CD4-positive, alpha-beta T cell treated with Interleukin-4 for 1 hour (primary cell): ENCODE measurements at regions not wholly inside any gene's neighbourhood (a gene's known extent, or its start where the extent isn't known, plus 50 kb on each side); places are given as distances from the start of the nearest gene placed in this dataset.
"Not testable (repeated sequence)": the region's sequence is repeated elsewhere in the genome, so short reads cannot be mapped to it uniquely, and the experiment has no call there.

Experiments
- DNase-seq, 2 donors: peaks; one replicate each; pipeline ENCODE4 v3.0.0-alpha.2; 2020 to 2022

DNA sequence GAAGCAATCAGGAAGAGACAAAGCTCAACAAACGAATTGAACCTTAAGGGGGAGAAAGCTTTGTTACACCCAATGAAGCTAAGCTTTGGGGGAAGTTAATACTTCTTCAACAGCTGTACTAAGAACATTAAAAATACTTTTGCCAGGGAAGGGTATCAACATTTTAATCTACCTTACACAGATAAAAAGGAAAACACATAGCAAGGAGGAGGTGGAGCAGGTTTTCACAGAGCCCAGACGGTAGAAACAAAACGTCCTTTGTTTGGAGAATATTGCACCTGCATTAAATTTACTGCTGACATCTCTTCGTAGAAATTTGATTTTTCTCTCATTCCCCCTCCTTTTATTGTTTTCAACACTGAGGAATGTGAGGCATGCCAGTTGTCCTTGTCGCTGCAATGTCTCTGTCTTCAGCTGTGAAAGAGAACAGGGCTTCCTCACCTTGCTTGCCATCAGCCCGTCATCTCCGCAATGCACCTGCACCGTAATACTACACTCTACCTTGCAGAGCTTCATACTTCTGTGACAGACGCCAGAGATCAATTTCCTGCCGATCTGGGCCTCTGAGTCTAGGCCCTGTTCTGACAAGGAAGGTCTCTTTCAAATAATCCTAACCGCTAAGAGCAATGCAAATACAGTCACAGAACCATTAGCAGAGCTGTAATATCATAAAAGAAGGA is 270.8 kb downstream of the SPRY2 start:
- DNase-seq: no peak

DNA sequence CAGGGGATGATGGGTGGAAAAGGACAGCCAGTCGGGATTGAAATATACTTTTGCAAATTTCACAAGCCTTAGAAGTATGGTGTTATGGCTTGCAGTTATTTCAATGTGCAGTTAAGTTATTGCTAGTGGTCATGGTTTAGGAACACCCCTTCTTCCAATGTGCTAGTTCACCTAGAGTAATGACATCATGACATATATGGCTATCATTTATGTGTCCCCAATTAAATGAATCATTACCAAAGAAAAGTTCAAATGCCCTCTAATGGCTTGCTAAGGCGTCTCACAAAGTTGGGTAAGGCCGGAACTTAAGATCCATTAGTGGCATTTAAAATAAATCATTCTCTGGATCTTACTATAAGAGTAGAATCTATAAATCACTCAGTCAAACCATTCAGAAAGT is 271.6 kb downstream of the SPRY2 start:
- DNase-seq: no peak

DNA sequence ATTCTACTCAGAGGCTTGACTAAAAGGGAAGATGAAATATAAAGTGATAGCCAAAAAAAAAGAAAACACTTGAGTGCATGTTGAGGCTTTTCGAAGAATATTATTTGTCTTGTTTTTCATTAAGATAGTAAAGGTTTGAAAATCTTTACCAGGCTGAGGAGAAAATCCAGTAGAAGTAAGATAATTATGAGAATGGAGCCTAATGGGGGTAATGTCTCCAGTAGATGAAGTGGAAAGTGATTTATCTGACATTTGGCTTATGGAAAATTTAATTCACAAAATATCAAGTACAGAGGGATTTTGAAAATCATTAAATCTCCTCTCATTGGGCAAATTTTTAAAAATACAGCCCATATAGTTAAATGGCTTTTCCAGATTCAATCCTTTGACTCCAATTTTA is 274.9 kb downstream of the SPRY2 start:
- no peak for DNase-seq

DNA sequence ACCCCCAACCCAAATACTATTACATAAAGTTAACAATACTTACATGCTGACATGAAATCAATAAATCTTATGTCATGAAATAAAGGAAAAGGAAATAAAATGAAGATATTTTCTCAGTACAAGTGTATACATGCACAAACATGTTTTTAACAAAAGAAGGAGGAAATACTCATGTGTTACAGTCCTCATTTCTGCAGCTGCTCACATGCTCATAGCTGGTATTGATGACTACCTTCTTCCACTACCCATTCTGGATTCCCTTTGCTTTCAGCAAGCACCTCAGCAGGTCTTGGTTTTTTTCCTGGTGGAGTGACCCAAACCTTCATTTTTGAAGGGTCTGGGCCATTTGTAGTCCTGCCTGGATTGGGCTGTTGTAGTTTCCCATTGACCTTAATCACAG is 278.5 kb downstream of the SPRY2 start:
- DNase-seq: not testable (repeated sequence)

DNA sequence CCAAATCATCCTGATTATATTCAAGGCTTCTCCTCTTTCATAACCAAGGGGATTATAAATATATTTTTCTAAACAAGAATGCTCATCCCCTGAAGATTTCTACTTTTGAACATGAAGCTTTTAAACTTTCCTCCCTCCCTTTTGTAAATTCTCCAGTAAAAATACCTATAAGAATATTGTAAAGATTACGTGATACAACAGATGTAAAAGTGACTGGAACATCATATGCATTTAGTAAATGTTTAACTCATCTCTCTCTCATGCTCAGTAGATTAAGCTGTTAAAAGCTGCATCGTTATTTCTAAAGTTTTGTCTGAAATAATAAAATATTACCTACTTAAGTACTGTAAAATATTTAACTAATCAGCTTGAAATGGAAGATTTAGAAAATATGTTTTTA is 281.1 kb downstream of the SPRY2 start:
- no peak for DNase-seq

DNA sequence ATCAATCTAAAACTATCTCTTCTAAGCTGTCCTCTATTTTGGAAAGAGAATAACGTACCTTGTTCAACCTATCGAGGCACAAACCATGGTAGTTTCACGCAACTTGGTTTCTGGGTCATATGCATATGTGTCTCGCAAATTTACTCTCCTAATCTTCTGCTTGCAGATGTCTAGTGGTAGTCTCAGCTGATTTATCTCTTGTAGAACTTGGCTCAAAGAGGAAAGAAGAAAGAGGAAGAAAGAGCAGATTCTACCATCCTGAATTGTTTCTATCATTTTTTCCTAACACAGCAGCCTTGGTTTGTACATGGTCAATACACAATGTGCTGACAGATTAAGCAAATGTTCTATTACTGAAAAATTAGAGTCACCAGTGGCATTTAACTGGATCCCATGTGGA is 282.3 kb downstream of the SPRY2 start:
- DNase-seq: no peak

DNA sequence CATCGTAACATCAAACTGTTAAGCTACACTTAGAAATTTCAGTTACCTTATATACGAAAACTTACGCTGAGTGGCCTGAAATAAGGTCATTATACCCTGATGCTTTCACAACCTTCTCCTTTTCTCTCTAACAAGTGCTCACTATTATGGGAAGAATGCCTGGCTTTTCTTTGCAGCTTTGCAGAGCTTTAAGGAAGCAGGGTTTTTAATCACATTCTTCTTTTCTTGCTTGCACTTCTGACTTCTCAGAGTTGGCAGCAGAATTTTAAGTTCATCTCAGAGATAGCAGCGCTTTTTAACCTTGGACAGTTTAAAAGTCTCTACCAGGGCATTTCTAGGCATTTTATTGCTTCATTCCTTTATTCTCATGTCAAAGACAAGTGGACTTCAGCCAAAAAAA is 285.1 kb downstream of the SPRY2 start:
- no peak for DNase-seq

DNA sequence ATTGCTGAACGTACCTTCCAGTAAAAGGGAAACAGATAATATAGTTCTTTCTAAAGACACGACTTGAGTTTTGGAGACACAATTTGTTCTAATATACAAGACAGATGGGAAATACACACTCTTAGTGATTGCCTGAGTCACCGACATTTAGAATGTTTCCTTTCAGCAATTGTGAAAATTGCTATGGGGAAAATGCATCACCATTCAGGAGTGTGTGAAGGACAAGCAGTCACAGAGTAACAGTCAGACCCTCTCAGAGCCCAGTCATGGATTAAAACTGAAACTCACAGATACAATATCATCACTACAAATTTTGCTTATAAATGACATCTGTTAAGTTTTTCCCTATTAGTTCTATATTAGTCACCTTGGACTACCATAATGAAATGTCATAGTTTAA is 286.1 kb downstream of the SPRY2 start:
- DNase-seq: no peak

DNA sequence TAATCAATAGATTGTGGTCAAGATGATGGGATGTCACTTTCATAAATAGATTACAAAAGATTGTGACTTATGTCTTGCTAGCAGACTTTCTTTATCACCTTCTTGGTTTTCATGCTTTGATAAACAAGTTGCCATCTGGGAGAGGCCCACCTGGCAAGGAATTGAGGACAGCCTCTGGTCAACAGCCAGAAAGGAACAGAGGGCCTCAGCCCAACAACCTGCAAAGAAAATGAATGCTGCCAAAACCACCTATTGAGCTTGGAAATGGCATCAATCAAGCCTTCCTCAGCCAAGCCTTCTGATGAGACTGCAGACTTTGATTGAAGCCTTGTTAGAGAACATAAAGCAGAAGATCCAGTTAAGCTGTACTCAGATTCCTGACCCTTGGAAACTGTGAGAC is 288.6 kb downstream of the SPRY2 start:
- DNase-seq: no peak

DNA sequence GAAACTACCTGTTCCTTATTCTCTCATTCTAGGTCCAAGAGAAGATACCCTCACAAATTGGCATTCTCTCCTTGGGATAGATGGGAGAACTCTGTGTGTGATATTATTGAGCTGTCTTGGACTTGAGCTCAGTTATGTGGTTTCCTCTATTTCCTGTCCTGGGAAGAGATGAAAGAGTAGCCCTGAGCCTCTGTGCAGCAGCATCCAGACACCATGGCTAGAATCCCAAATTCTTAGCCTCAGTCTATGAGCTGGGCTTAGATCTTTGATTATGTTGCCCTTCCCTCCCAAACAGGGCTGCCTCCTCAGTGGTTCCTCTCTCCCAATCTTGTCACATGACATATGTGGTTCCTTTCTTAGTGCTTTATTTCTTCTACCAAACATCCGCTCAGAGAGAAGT is 290.7 kb downstream of the SPRY2 start:
- DNase-seq: no peak

DNA sequence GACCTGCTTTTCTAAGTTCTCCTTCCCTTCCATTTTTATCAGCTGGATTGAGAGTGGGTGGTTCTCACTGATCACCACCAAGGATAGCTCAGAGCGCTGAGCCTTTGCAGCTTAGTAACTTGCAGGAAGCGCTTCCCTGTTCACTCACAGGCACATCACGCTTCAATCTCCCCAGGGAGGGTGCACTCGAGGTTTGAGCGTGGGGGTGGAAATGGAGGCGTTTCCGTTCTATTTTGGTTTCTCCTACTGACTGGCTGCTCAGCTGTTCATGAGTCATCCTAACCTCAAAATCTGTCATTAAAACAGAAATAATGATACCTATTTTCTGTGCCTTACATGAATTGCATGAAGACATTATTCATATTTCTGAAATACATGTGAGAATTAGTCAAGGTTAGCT is 292.1 kb downstream of the SPRY2 start:
- peak; percentile 34 to 75 for DNase-seq

DNA sequence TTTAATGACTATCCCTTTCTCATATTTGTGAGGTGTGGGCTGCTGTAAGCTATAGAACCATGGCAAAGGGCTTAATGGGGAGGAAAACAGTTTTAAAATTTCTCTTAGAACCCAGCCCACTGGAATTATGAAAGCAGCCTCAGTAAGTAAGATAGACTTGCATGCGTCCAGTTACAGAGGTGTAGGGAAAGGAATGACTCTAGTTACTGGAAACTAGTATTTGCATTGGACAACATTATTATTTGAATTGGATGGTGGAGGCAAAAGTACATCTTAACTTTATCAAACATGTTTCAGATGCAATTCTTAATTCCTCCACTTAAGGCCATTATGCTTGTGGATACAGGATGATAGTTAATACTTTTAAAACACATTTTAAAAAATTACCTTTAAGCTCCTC is 292.9 kb downstream of the SPRY2 start:
- no peak for DNase-seq

DNA sequence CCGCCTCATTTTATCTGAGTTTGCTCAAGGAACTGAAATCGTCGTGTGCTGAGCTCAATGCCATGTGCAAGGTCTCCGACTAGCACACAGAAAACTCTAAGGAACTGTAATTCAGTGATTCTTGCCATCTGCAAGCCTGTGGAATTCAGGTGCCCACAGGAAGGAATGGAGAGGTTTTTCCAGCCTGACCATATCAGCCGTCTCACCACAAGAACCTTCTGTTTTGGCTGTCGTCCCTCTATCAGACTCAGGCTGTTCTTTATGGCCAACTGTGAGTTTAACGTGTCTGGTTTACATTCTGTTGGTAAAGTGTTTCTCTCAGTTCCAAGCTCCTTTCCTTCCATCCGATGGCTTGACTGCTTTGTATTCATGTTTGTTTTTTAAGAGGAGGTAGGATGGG is 293.5 kb downstream of the SPRY2 start:
- DNase-seq: no peak

DNA sequence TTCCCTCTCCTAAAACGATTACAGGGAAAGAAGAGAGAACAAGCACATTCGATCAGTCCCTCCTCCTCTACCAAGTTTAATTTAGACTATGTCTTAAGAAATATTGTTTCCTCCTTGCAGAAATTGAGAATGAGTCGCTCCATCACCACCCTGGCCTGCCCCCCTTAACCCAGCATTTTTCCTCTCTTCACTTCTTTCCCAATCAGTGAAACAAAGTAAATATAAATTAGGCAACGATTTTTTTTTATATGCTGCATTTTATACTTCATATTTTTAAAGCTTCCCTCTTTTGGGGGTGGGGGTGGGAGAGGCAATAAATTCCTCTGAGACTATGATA is 300.0 kb downstream of the SPRY2 start:
- no peak for DNase-seq

DNA sequence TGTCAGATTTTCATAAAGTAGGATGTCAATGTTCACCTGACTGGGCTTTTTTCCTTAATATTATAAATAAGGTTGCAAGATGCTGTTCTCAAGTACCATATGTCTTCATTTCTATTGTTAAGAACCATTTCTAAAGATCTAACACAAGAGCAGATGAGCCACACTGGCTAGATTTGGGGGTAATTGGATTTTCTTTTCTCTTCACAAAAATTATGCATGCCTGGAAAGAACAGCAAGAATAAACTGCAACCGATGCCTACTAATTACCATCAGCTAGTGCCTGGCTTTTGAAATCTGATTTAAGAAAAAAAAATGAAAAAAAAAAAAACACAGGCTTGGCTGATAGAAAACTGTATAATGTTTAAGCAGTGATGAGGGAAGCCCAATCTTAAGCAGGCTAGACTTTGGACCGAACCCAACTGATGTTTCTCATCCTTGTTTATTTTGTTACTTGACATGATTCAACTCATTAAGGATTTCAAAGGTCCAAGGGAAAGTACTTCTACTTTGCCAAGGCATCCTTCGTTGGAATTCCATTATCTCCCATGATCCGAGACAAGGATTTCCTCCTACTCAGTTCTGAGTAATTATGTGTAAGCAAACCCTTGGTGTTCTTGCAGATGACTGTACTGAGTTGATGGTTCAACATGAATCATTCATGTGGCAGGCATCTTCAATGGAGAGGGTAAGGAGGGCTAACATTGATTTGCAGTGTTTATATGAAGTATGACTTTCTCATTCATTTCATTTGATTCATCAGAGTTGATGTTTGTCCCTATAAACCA is 300.5 kb downstream of the SPRY2 start:
- DNase-seq: no peak

DNA sequence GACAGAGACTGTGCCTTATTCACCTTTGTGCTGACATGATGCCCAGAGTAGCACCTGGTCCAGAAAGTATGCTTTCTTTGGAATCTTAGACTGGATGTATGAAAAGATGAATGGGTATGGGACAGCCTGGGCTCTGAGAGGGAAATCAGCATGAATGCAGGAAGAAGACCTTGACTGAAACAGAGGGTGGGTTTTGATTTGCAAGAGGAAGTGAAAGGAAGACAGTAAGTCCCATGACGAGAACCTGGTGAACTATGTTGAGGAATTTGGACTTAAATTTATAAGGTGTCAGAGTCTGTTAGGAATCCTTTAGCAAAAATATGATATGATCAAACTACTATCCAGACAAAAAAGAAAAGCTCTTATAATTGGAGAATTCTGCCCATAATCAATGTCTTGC is 301.9 kb downstream of the SPRY2 start:
- no peak for DNase-seq

DNA sequence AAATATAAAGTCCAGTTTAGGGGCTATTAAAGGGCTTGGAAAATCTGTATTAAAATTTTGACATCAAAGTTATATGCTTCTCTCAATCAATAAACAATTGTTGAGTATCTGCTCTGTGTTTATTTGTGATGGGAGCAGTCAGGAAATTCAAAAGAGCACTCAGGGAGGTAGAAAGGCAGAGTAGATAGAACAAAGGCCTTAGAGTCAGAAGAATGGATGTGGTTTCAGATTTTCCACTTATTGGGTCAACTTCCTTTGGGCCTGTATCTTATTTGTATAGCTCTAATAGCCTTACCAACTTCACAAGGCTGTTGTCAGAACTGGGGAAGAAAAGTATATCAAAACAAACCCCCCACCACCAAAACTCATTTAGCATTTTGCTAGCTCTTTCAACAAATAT is 302.6 kb downstream of the SPRY2 start:
- no peak for DNase-seq

DNA sequence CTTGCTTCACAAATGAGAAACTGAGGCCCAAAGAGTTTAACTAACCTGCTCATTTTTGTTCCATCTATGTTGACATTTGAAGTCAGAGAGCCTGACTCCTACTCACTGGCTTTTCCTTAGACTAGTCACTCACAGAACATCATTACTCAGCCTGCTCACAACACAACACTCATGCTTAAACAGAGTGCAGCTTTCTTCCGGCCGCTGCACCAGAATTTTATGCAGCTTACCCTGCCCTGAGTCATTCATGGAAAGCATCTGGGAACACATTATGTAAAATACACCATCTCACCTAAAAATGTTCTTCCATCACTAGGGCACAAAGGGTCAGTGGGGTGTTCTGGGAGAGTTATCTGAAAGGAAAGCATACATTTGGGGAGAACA is 303.4 kb downstream of the SPRY2 start:
- no peak for DNase-seq

DNA sequence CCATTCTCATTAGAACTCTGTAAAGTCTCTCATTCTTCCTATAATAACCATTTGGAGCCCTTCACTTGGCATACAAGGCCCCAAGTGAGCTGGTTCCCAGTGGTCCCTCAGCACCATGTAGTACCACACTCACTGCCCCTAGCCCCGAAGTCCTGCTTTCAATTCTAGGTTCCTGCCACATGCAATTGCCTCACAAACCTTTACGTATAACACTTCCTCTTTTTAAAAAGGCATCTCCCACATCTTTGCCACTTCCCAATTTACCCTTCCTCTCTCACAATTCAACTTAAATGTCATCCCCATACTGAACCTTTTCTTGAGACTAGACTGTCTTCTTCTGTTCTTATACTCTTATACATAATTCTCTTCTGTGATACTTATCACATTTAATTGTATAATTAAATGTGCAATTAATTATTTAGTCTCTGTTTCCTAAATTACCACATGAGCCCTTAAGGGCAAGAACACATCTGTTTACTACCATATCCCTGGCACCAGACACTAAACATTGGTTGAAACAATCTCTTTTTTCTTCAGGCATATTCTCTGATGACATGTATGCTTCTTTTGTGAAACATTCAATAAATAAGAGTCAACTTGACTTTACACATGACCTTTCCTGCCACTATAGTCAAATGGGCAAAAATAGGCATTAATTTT is 304.0 kb downstream of the SPRY2 start:
- peak; percentile 3 to 43 for DNase-seq

DNA sequence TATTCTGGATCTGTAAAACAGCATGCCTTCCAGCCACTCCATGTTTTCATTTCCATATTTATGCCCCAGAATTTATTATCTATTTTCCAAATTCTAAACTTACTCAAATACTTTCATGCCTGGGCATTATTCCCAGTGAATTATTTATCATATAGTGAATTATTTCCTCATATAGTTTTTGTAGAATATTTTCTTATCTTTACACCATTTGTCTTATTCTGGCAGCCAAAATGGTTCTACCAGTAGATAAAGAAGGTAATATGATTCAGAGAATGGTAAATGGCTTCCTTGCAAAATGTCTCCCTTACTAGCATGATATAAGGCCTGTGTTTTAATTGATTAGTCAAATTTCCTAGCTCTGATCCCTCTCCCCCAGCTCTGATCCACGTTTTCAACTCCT is 305.8 kb downstream of the SPRY2 start:
- DNase-seq: no peak

DNA sequence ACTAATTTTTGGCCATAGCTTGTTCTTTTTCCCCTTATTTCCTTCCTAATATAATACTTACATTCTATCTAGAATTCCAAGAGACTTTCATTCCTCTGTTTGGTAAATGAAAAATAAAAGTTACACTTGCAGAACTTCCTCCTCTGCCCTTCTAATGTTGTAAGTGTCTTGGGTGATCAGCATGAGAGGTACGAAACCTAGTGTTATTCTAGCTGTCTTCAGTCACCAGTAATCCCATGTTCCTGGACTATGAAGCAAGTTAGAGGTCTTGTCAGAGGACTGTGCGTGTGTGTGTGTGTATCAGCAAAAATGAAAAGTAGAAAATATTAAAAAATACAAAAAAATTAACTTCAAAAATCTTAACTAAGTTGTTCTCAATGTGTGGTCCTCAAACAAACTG is 307.0 kb downstream of the SPRY2 start:
- DNase-seq: no peak

DNA sequence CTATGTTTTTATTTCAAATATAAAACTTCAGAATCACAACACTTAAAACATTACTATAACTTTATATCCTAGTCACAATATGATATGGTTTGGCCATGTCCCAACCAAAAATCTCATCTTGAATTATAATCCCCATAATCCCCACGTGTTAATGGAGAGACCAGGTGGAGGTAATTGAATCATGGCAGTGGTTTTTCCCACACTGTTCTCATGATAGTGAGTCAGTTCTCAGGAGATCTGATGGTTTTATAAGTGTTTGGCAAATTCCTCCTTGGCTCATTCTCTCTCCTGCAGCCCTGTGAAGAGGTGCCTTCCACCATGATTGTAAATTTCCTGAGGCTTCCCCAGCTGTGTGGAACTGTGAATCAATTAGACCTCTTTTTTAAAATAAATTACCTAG is 307.6 kb downstream of the SPRY2 start:
- DNase-seq: no peak

DNA sequence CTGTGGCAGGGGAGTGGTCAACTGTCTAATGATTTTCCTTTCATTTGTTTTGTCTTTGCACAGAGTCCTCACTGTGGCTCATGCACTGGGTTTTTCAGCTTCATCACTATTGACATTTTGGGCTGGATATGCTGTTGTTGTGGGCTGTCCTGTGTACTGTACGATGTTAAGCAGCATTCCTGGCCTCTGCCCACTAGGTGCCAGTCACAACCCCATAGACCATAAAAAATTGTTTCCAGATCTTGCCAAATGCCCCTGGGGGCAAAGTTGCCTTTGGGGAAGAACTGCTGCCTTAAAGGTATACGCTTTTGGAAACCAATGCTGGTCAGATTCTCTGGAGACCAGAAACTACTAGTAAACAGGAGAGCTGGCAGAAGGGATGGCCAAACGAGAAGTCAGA is 310.4 kb downstream of the SPRY2 start:
- no peak for DNase-seq

DNA sequence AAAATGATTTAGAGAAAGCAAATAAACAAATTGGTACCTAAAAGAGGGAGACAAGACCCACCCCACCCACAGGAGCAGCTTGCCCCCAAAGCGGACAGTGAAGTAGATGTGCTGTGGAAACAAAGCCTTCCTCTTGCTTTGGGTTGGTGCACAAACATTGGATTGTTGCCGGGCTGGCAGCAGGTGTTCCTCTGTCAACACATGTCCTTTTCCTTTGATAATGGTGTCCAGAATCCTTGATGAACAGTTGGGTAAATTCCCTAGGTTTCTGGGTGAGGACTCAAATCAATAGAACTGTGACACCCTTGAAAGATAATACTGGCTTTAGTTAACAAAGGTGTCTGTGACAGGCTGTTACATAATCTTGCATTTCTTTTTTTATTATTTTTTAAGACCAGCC is 311.8 kb downstream of the SPRY2 start:
- no peak for DNase-seq

DNA sequence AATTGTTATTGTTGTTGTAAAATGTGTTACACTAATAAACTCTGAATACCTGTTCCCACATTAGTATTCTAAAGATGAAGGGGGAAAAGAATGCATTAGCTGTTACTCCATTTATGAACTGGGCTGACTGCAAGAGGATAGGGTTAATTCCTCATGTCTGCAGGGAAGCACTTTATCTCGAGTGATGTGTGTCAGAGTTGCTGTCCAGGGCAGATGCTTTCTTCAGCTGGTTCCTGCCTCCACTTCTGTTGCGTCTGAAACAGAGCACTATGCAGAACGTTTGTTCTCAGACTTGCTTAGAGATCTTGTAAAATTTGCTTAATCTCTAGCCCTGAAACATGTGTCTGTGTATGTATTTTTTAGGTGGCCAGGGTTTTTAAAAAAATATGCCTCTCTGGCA is 318.8 kb downstream of the SPRY2 start:
- DNase-seq: no peak
